HG03520 (cell line): ENCODE measurements at regions not wholly inside any gene's neighbourhood (a gene's known extent, or its start where the extent isn't known, plus 50 kb on each side); places are given as distances from the start of the nearest gene placed in this dataset.
A peak's percentile ranks its signal among the peaks of the same experiment; 100 is the strongest.
"Not testable (repeated sequence)": the region's sequence is repeated elsewhere in the genome, so short reads cannot be mapped to it uniquely, and the experiment has no call there.

Experiments
- ATAC-seq: cut with Tn5 transposase; IDR thresholded peaks from one replicate; pipeline ENCODE4 v1.9.1; 2021; ENCODE audit warnings: mild to moderate bottlenecking, moderate library complexity; ENCODE audit not compliant: unreplicated experiment

DNA sequence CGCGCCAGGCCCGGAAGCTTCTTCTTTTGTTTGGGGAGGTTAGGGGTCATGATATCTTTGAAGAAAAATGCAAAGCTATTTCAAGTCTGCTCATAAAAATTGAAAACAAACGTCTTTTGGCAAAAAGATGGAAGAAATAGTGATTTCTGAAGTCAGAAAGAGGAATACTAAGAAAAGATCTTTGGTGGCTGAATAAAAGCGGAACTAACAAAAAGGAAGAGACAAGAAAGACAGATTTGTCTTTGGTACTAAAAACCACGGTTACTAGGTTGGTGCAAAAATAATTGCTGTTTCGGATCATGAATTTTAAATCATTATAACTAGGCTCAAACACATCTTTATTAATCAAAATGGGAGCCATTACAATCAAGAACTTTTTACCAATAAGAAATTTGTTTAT, 164.6 kb upstream of the TRIB2 start:
- ATAC-seq: no peak

DNA sequence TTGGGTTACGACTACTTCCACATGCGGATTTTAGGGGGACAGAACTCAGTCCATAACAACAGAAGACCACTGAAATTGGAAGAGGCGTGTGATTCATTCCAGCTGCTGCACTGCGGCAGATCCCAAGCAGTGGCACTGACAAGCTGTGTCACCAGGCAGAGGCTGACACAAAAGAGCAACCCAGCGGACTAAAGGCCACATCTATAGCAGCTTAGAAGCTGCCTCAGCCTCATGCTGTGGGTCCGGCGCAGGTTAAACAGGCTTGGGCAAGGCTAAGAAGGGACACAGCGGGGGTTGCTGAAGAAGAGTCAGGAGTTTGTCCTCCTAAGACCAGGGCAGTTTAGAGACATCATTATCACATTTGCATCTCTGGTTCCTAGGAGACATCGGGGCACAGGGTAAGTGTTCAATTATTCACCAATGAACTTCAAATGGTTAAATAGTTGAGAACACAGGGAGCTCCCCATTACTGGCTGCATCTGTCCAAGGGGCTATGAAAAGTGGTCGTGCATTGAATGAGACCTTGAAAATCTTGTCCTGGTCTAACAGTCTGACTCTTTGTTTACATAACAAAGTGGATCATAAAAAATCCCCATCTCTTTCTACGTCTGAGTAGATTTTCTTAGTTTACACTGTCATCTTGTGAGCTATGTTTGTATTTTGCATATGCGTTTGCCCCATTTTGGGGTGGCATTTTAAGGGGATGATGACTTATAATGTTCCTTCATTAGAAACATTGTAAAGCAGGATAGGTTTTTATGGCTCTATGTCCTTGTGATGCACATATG, 162.3 kb upstream of the TRIB2 start:
- no peak for ATAC-seq

DNA sequence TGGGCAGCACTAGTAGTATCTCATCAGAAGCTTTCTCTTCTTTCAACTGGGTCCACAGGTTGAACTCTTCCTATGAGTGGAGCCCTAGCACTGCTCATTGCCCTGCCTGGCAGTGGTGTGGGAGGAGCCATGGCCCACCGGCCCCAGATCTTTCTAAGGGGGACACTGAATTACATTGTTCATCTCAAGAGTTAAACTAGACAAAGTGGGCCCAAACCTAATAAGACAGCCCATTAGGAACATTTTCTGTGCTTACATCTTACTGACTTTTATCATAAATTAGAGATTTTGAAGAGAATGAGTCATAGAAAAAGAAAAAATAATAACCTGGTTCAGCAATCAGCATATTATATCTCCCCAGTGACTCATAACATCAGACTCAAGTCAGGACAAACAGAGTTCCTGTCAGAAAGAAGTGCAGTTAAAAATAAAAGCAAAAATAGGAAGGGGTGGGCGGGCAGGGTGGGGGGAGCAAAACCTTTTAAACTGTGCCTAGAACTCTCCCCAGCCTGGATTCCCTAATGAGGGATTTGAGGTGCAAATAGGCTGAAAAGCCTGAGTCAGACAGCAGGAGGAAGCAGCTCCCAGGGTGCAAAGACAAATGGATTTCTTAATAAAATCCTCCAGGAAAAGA, 161.6 kb upstream of the TRIB2 start:
- ATAC-seq: peak; percentile 45

DNA sequence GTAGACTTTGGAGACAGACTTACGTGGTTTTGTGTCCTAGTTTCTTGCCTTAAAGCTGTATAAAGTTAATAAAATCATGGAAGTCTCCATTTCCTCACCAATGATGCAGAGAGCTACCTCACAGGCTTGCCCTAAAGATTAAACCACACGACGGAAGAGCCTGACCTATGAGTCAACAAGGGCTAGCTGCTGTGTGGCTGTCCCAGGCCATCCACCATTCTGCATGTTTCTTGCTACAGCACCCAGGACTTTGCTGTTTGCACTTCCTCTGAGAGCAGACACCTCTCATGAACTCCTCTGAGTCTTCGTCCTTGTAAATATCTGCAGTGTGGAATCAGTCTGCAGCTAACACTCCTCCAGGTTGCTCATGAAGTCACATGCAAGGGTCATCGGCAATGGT, 160.0 kb upstream of the TRIB2 start:
- no peak for ATAC-seq

DNA sequence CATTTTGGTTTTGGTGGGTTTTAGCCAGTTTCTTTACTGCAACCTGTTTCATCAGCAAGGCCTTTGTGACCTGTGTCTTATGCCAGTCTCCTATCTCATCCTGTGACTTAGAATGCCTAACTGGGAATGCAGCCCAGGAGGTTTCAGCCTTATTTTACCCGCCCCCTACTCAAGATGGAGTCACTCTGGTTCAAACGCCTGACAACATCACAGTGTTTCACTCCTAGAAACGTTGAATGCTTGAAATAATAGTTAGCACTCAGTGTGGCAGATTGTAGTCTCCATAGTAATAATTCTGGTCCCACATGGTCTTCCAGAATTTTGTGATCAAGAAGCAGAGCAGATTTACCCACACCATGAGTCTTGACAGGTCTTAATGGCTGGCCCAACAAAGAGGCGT, 159.0 kb upstream of the TRIB2 start:
- ATAC-seq: no peak

DNA sequence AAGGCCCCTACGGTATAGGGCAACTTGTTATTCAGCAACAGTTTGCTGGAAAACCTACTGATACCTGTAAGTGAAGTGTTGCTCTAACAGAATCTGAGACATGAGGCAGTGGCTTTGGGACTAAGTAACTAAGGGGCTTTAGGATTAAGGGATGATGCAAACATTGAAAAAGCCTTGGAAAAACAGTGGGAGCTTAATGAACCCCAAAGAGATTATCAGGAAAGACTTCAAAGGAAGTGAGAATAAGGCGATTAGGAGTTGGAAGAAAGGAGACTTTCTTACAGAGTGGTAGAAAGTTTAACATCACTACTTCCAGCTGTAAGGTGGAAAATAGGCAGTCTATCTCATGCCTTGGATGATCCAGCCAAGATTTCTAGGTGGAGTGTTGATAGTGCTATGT, 158.2 kb upstream of the TRIB2 start:
- no peak for ATAC-seq

DNA sequence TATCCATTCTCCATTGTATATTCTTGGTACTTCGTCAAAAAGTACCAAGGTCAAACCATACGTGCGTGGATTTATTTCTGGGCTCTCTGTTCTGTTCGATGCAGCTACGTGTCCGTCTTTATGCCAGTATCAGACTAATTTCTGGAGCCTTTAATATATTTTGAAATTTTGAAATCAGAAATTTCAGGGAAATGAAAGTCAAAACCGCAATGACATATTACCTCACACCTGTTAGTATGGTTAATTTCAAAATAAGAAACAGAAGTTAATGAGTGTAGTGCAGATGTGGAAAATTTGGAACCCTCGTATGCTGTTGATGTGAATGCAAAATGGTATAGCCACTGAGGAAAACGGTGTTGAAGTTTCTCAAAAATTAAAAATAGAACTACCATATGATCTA, 156.1 kb upstream of the TRIB2 start:
- ATAC-seq: no peak

DNA sequence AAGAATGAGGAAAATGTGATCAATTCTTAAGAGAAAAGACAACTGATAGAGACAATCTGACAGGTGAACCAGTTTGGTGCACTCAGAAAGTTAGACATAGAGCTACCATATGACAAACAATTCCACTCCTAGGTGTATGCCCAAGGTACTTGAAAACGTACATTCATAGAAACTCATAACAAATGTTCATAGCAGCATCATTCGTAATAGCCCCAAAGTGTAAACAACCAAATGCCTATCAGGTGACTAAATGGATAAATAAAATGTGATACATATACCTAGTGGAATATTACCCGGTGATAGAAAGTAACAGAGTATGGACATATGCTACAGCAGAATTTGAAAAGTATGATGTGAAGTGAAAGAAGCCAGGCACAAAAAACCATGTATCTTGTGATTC, 149.3 kb upstream of the TRIB2 start:
- no peak for ATAC-seq

DNA sequence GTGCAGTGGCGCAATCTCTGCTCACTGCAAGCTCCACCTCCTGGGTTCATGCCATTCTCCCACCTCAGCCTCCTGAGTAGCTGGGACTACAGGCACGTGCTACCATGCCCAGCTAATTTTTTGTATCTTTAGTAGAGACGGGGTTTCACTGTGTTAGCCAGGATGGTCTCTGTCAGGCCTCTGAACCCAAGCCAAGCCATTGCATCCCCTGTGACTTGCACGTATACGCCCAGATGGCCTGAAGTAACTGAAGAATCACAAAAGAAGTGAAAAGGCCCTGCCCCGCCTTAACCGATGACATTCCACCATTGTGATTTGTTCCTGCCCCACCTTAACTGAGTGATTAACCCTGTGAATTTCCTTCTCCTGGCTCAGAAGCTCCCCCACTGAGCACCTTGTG, 147.2 kb upstream of the TRIB2 start:
- ATAC-seq: not testable (repeated sequence)

DNA sequence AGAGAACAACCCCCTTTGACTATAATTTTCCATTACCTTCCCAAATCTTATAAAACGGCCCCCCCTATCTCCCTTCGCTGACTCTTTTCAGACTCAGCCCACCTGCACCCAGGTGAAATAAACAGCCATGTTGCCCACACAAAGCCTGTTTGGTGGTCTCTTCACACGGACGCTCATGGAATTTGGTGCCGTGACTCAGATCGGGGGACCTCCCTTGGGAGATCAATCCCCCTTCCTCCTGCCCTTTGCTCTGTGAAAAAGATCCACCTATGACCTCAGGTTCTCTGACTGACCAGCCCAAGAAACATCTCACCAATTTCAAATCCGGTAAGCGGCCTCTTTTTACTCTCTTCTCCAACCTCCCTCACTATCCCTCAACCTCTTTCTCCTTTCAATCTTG, 146.8 kb upstream of the TRIB2 start:
- not testable (repeated sequence) for ATAC-seq

DNA sequence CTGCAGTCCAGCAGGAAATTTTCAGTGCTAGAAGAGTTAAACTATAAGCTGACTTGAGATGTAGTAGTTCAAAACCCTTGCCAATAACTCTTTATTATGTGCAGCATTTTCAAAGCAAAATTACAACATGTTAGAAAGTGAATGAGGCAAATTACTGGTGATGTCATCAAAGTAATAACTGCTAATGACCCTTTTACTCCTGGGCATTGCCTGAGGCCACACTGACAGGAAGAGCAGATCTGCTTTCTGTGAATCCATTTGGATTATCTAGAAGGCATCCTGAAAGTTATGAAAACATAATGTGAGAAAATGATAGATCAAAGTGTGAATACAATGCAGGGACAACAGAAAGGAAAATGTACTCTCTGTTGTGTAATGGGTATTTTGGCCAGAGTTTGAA, 139.6 kb upstream of the TRIB2 start:
- no peak for ATAC-seq

DNA sequence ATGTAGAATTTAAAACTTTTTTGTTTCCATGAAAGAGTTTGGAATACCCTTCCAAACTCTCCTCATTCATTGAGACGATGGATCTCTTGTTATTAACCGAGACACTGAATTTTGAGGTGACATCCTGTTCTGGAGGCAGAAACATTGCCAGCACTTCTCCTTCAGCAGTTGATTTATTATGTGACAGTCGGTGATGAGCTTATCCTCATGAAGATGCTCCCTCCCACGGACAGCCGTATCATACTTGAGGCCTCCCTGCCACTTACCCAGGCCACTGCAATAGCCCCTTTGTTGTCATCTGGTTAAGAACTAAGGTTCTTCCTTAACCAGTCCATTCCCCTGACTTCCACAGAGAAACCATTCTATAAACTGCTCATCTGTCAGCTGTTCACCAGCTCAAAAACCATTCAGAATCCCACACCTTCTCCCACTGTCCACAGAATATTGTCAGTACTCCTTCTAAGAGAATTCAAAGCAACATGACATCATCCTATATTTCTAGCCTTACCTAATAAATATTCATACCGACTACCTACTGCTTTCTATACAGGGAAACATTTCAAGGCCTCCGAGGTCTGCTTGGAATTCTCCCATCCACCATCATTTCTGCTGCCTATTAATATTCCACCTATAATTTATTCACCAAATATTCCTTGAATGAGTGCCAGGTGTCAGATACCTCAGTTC, 139.0 kb upstream of the TRIB2 start:
- no peak for ATAC-seq

DNA sequence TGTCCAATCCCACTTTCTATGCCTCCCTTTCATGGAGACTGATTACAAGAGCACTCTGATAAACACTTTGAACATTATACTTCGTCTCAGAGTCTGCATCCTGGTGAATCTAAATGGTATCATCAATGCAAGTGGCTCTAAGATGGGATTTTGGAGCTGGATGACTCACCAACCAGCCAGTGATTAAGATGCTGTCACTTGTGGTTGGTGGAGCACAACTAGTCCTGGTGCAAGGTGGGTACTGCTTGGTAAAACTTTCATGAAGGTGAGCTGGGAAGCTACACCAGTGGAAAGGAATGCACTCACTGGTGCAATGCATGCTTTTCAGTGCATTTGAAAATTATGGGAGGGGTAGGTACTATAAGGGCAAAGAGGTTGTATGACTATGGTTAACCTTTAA, 137.7 kb upstream of the TRIB2 start:
- no peak for ATAC-seq

DNA sequence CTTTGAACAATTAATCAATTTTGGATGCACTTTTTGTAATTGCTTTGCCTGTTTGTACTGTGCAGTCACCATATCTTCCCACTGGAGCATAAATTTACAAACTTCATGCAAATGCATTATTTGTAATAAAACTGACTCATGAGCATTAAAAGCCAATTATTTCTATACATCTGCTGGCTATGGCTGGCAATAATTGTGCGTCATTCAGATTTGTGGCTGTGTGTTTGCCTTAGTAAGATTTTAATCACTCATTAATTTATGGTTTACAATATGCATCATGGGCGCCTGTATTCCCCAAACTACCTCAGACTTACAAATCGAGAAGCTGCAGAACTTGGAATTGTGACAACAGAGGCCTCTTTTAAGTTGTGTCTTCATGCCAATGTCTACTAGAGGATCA, 132.4 kb upstream of the TRIB2 start:
- ATAC-seq: no peak

DNA sequence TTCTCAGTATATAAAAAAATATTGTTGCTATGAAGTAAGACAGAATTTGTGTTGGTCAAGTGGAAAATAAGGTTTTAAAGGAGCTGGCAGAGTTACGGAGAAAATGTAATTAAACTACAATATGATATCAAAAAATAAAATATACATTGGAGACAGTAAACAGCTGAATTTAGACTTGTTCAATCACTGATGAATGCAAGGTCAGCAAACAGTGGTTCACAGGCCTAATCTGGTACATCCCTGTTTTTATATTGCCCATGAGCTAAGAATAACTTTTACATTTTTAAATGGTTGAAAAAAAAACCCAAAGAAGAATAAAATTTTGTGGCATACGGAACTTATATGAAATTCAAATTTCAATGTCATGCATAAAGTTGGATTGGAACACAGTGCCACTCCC, 131.0 kb upstream of the TRIB2 start:
- no peak for ATAC-seq

DNA sequence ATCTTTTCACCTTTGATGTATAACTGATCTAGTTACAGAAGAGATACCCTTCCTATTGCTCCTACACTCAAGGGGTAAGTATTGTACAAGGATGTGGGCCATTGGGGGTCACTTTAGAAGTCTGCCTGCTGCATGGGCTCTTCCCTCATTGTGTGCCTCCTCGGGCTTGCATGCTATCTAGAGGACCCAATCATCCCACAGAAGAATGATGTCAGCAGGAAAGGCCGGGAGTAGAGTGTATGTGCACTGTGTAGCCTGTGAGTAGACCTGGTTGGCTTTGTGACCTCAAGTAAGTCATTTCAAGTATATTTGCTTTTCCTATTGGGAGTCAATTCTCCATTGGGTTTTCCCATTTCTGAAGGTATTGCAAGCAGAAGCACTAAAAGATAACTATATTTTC, 129.5 kb upstream of the TRIB2 start:
- no peak for ATAC-seq

DNA sequence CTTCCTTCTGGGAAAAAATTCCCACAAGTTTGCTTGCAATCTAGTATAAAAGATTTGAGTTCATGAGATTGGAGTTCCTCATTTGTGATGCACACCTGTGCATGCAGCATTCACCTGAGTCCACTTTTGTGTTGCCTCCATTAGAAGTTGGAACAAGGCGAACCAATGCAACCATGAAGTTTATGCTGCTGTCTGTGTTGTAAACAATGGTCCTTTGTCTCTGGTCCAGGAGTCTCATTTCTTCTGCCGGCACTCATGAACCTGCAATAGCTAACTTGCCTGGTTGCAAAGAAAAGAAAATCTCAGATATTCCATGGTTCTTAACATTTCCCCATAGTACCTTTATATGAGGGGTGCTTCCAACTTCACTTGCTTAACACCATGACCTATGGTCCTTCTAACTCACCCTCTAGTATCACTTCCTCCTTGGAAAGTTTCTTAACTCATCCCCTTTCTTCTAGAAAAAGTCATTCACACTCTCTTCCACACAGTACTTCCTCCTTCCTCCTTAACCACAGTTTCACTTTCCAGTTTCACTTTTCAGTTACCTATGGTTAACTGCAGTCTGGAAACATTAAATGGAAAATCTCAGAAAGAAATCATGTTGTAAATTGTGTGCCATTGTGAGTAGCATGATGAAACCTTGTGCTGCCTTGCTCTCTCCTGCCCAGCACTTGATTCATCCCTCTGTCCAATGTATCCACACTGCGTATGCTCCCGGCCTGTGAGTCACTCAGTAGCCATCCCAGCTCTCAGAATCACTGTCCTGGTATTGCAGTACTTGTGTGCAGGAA, 128.8 kb upstream of the TRIB2 start:
- peak; percentile 89 for ATAC-seq

DNA sequence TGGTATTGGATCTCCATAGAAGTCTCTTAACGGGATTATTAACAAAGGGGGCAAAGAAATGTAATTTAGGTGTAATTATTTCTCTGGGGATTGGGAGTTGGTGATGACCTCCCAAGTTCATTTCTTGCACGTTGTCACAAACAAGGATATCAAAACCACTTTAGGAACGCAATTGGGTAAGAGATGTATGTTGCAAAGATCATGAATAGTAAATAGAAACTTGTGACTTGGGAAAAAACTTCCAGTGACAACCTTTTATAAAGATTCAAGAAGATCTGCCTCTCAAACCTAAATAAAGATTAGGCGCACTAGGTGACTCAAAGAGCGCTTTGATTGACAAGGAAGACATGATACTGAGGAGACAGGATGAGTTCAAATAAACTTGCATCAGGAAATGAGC, 127.8 kb upstream of the TRIB2 start:
- ATAC-seq: no peak

DNA sequence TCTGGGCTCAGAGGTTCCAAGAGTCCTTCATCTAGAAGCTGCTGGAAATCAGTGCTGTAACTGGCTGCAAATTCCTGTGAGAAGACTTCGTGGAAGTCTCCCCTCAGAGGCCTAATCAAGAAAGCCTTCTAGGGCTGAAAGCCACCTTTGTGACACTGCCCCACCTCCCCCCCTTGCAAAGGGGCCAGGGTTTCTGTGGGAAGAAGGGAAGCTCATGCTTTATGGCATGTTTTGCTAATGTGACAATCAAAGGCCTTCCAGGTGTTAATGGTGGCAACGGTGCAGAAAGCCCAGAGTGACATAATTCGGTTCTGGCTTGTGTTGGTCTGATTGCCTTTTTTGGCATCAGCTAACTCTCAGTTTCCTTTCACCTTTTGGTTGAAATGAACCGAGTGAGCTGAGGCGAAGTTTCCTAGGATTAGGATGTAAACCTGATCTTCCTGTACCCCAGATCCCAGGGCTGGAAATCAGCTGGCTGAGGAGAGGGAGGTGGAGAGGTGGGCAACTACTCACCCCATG, 126.9 kb upstream of the TRIB2 start:
- ATAC-seq: no peak

DNA sequence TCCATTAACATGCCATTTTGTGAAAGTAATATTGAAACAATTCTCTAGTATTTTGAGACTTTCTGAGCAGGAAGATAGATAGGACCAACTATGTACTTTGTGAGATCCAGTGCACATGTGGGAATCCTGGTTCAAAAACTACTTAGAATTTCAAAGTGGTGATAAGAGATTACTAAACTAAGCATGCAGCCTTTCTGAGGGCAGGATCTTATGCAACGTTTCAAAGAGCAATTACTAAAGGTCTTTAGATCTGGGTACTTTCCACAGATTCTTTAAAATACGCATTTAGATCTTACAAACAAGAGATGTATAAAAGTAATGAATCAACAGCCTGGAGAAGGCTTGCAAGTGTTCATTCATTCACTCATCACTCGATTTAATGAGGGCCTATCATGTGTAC, 124.4 kb upstream of the TRIB2 start:
- no peak for ATAC-seq

DNA sequence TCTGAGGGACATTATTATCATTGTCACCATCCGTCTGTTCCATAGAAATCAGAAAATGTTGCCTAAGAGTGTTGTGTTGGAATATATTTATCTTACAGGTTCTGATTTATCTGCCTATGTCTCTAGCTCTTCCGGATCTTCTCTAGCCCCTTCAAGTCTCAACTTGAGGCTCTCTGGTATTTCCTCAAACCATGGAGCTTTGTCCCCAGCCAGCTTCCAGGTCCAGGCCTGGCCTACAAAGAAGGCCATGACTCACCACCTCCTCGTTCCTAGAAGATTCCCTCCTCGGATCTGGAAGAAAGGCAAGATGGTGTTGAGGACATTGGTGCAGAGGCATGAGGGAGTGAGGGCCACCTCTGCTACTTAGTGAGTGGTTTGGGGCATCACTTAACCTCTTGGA, 122.1 kb upstream of the TRIB2 start:
- ATAC-seq: no peak
